Superior temporal gyrus (tissue), 1 donor: ENCODE measurements at regions not wholly inside any gene's neighbourhood (a gene's known extent, or its start where the extent isn't known, plus 50 kb on each side); places are given as distances from the start of the nearest gene placed in this dataset.

Source experiments
- DNase-seq: peaks from one replicate; pipeline ENCODE4 v3.0.0-alpha.2; 2016; ENCODE audit errors: extremely low spot score

GRCh38 chr9:18071651-18072060 lies 402.3 kb upstream of the ADAMTSL1 start:
- DNase-seq = no peak

DNA sequence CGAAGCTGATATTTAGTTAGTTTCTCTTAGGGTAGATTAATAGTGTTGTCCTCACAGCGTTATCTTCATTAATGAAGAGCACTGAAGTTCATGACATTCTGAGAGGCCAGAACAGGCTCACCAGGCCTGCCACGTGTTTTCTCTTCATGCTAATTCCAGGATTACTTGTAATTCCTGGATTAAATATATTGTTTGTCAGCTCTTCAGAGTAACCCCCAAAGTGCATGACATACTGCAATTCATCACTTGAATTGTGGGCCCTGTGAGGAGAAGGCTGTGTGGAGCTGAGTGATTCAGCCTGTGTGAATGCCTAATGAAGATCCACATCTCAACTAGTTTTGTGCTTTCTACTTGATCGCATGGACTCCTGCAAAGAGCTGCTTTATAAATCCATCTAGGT lies 401.0 kb upstream of the ADAMTSL1 start:
- DNase-seq = no peak

- DNase-seq = no peak
Measured at GRCh38 chr9:18074041-18074440, 399.9 kb upstream of the ADAMTSL1 start.

GRCh38 chr9:18075253-18075952 lies 398.6 kb upstream of the ADAMTSL1 start:
- no peak for DNase-seq

DNA sequence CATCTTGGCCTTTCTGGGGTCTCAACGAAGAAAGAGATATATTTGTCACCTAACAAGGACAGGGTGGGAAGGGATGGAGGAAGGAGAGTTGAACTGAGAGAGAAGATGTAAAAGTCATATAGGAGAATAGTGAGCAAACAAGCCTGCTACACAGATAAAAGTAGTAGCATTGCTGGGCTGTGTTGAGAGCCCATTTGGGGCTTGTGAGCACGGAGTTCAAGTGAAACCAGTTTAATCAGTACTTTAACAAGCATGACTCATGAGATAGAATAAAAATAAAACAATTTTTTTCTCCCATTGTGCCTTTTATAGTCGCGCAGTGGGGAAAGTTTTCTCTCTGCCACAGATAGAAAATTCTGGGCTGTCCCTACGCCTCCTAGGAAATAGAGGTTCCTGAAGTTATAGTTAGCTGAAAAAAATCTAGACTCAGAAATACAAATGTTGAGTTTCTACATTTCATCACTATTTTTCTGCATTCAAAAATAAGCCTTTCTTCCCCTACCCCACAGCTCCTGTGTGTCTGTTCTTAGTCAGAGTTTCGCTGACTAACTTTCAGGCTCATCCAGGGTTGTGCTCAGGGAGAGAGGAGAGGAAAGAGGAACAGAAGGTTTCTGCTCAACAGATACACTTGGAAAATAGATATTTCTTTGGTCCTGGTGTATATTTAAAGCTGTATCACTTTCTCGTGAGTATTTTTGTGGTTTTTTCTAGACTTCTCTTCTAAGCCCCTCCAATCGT lies 395.8 kb upstream of the ADAMTSL1 start:
- DNase-seq = no peak

GRCh38 chr9:18092138-18092537 lies 381.8 kb upstream of the ADAMTSL1 start:
- DNase-seq = no peak

- DNase-seq = no peak
Measured at GRCh38 chr9:18106006-18106560, 367.9 kb upstream of the ADAMTSL1 start.

GRCh38 chr9:18109675-18110074 lies 364.3 kb upstream of the ADAMTSL1 start:
- DNase-seq = no peak

DNA sequence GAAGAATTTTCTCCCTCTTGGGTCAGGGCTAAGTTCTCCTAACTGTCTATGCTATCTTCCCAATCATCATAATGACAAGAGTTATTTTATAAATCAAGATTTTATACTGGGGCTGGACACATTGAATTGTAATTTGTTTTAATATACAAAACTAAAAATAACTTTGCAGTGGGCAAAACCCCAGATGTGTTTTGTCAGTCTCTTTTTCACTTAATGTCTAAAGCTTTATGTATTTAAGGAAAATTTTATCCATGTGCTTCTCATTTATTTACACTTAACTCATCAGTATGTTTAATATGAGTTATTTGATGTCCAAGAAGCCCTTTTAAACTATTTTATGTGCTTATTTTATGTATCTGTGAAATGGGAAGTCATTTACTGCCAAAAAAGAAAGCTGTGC lies 362.8 kb upstream of the ADAMTSL1 start:
- no peak for DNase-seq

GRCh38 chr9:18114559-18115475 lies 359.1 kb upstream of the ADAMTSL1 start:
- DNase-seq = no peak

DNA sequence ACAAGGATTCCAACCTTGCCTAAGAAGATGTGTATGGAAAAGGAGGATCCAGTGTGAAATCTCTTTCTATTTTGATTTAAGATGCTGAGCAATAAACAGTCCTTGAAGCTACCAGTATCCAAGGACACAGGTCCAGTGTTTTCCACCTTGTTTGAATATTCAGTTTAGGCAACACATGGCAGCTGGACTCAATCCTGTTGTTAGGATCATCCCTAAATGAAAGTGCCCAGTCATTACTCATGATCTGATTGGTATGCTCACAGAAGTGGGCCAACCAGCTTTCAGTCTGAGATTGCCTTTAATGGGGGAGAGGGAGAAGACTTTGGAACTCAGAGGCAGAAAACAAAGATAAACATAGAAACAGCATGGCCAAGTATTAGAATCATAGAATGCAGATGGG lies 355.7 kb upstream of the ADAMTSL1 start:
- DNase-seq = no peak

- DNase-seq = no peak
Measured at GRCh38 chr9:18122171-18122570, 351.8 kb upstream of the ADAMTSL1 start.

DNA sequence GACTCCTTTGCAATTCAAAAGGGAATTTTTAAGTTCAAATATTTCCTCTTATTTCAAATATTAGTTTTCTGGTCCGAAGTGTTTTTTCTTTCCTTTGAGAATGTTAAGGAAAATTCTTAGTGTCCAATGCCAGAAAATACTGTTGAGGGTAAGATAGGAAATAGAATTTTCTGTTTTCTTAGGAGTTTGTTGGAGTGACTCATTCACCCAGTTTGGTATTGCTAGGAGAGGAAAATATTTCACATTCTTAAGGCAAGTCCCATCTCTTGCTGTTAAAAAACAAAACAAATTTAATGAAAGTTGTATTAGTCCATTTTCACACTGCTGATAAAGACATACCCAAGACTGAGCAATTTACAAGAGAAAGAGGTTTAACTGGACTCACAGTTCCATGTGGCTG lies 349.2 kb upstream of the ADAMTSL1 start:
- DNase-seq = no peak

DNA sequence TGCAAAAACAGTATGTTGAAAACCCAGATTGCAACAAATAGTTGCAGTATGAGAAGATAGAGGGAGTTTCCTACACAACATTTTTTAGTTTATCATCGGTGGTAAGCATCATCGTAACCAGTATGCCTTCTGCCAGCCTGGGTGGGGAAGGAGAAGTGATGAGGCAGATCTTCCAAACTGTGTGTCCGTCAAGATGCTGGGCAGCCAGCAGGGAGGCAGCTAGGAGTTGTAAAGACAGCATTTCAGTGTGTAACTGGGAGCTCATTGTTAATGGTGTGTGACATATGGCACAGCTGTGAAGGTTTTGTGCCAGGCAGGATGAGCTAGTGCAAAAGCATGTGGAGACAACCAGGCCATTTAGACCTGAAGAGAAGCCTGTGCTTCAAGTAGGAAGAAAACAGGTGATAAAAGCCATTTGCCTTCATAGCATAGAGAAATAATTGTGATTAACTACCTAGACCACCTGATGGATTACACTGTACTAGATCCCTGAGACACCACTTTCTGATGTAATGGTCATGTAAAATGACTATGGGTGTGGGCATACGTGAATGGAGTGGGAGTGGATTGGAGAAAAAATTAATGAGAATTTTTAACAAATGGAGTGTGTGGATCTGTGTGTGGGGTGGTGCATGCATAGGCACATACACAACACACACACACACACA lies 347.0 kb upstream of the ADAMTSL1 start:
- no peak for DNase-seq

- no peak for DNase-seq
Measured at GRCh38 chr9:18127499-18127875, 346.5 kb upstream of the ADAMTSL1 start.

DNA sequence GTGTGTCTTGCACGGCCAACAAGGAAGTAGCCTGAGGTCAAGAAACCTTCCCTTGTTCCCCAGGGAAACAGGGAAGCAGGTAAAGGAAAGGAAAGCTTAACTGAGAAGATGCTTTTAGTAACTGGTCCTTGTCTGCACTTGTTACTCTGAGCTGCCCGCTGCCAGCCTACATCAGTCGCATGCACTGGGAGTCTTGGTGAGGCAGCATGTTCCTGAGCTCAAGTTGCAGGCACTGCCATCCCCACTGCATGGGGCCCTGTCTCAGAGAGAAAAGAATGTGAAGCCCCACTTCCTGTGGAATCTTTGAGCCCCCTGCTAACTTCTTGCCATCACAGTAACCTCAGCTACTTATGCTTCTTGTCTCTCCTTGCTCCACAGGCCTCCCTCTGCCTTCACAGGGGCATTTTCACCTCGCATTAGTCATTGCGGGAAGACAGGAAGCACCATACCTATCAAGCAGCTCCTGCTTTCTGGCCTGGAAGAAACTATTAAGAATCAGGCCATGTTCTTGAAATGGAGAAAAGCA lies 344.1 kb upstream of the ADAMTSL1 start:
- no peak for DNase-seq

GRCh38 chr9:18136354-18136994 lies 337.5 kb upstream of the ADAMTSL1 start:
- DNase-seq = no peak

- no peak for DNase-seq
Measured at GRCh38 chr9:18137815-18138214, 336.1 kb upstream of the ADAMTSL1 start.

DNA sequence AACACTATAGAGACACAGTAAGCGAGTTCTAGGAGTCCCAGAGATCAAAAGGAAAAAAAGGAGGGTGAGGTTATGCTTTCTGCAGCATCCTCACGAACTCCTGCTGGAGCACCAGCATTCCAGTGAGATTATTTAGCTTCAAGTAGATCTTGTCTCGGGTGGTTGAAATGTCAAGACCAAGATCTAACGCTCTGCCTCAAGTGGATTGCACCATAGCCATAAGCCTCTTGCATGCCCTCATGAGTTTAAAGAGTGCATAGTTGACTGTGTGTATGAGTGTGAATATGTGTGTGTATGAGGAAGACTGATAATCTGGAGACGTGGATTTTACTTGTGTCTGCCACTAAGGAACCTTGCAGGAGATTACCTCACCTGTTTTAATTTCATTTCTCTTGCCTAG lies 335.3 kb upstream of the ADAMTSL1 start:
- no peak for DNase-seq

- DNase-seq = no peak
Measured at GRCh38 chr9:18141681-18142080, 332.3 kb upstream of the ADAMTSL1 start.
